ENCODE measurements at regions not wholly inside any gene's neighbourhood (a gene's known extent, or its start where the extent isn't known, plus 50 kb on each side); places are given as distances from the start of the nearest gene placed in this dataset.

DNA sequence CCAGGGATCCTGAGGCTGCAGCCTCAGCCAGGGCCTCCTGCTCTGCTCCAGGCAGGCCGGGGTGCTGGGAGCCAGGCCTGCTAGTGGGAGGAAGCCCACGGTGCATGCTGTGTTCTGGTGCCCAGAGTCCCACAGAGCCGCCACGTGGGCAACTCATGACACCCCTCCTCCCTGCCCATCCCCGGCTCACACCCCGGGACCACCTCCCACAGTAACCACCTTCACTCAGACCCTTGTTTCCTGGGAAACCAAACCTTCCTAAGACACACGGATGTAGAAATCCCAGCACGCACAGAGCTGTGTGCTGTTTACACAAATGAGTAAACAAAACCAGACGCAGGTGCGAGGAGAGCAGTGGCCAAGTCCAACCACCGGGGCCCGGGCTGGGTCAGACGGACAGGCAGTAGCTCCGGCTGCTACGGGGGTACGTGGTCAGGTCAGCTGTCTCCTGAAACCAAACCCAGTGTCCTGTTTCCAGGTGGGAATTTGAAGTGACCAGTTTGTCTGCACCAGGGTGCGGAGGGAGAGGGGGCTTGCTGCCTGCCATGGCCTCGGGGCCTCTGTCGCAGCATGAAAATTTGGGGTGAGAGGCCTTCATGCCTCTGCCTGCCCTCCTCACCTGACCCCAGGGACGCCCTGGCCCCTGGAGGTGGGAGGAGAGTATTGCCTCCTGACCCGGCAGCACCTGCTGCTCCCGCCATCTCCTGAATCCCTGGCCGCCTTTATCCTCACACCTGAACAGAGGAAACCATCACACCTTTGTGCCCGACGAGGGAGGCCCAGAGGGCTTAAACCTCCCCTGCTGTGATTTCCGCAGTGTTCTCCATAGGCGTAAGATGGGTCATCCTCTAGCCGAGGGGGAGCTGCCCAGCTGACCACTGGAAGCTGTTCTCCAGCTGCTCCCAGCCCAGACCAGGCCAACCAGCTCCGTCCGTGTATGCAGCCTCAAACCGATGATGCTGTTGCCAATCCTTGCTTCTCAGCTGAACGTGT is 52.0 kb upstream of the SMOC2 start (continued):
- peak; percentile 12 for TF ChIP-seq SKI (IDR thresholded peaks at IDR 0.05; ENCODE audit: partially characterized antibody)
- TF ChIP-seq, protein P1, sequence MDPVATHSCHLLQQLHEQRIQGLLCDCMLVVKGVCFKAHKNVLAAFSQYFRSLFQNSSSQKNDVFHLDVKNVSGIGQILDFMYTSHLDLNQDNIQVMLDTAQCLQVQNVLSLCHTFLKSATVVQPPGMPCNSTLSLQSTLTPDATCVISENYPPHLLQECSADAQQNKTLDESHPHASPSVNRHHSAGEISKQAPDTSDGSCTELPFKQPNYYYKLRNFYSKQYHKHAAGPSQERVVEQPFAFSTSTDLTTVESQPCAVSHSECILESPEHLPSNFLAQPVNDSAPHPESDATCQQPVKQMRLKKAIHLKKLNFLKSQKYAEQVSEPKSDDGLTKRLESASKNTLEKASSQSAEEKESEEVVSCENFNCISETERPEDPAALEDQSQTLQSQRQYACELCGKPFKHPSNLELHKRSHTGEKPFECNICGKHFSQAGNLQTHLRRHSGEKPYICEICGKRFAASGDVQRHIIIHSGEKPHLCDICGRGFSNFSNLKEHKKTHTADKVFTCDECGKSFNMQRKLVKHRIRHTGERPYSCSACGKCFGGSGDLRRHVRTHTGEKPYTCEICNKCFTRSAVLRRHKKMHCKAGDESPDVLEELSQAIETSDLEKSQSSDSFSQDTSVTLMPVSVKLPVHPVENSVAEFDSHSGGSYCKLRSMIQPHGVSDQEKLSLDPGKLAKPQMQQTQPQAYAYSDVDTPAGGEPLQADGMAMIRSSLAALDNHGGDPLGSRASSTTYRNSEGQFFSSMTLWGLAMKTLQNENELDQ (CRISPR knock-in tag; IDR thresholded peaks at IDR 0.05; ENCODE audit: borderline replicate concordance): no peak
- no peak for TF ChIP-seq ZFP36L1 (CRISPR knock-in tag; IDR thresholded peaks at IDR 0.05)
- TF ChIP-seq, protein P2, sequence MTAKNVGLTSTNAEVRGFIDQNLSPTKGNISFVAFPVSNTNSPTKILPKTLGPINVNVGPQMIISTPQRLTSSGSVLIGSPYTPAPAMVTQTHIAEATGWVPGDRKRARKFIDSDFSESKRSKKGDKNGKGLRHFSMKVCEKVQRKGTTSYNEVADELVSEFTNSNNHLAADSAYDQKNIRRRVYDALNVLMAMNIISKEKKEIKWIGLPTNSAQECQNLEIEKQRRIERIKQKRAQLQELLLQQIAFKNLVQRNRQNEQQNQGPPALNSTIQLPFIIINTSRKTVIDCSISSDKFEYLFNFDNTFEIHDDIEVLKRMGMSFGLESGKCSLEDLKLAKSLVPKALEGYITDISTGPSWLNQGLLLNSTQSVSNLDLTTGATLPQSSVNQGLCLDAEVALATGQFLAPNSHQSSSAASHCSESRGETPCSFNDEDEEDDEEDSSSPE (CRISPR knock-in tag; IDR thresholded peaks at IDR 0.05): peak; percentile 38; the same call in 1 of the 2 replicates
- 0 out of 2 replicates have a peak, but pooled peaks have one; percentile 53 for TF ChIP-seq ZNF329 (CRISPR knock-in tag; IDR thresholded peaks at IDR 0.05; ENCODE audit: low read depth)
- TF ChIP-seq, protein P3, sequence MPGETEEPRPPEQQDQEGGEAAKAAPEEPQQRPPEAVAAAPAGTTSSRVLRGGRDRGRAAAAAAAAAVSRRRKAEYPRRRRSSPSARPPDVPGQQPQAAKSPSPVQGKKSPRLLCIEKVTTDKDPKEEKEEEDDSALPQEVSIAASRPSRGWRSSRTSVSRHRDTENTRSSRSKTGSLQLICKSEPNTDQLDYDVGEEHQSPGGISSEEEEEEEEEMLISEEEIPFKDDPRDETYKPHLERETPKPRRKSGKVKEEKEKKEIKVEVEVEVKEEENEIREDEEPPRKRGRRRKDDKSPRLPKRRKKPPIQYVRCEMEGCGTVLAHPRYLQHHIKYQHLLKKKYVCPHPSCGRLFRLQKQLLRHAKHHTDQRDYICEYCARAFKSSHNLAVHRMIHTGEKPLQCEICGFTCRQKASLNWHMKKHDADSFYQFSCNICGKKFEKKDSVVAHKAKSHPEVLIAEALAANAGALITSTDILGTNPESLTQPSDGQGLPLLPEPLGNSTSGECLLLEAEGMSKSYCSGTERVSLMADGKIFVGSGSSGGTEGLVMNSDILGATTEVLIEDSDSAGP (CRISPR knock-in tag; IDR thresholded peaks at IDR 0.05; ENCODE audit: borderline replicate concordance): no peak
- TF ChIP-seq, protein P4, sequence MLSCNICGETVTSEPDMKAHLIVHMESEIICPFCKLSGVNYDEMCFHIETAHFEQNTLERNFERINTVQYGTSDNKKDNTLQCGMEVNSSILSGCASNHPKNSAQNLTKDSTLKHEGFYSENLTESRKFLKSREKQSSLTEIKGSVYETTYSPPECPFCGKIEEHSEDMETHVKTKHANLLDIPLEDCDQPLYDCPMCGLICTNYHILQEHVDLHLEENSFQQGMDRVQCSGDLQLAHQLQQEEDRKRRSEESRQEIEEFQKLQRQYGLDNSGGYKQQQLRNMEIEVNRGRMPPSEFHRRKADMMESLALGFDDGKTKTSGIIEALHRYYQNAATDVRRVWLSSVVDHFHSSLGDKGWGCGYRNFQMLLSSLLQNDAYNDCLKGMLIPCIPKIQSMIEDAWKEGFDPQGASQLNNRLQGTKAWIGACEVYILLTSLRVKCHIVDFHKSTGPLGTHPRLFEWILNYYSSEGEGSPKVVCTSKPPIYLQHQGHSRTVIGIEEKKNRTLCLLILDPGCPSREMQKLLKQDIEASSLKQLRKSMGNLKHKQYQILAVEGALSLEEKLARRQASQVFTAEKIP (CRISPR knock-in tag; IDR thresholded peaks at IDR 0.05; ENCODE audit: borderline replicate concordance): no peak
- no peak for TF ChIP-seq KDM3A (CRISPR knock-in tag; IDR thresholded peaks at IDR 0.05; ENCODE audit: low read depth)
- TF ChIP-seq SNRNP70 (IDR thresholded peaks at IDR 0.05; ENCODE audit: low read depth, low read length): no peak
- no peak for TF ChIP-seq POLR2AphosphoS2 (IDR thresholded peaks at IDR 0.05; ENCODE audit: low read depth, low read length)
- no peak for TF ChIP-seq ZMYM3 (CRISPR knock-in tag; IDR thresholded peaks at IDR 0.05)
- no peak for TF ChIP-seq RXRA (CRISPR knock-in tag; IDR thresholded peaks at IDR 0.05)
- TF ChIP-seq ZNF34 (CRISPR knock-in tag; IDR thresholded peaks at IDR 0.05; ENCODE audit: borderline replicate concordance): no peak
- no peak for TF ChIP-seq NR2C2 (CRISPR knock-in tag; IDR thresholded peaks at IDR 0.05; ENCODE audit: borderline replicate concordance)
- TF ChIP-seq YEATS2 (CRISPR knock-in tag; IDR thresholded peaks at IDR 0.05; ENCODE audit: borderline replicate concordance): no peak
- no peak for TF ChIP-seq KDM1A (CRISPR knock-in tag; IDR thresholded peaks at IDR 0.05)
- no peak for TF ChIP-seq ZBTB3 (CRISPR knock-in tag; IDR thresholded peaks at IDR 0.05; ENCODE audit: borderline replicate concordance, low read depth)
- TF ChIP-seq, protein P5, sequence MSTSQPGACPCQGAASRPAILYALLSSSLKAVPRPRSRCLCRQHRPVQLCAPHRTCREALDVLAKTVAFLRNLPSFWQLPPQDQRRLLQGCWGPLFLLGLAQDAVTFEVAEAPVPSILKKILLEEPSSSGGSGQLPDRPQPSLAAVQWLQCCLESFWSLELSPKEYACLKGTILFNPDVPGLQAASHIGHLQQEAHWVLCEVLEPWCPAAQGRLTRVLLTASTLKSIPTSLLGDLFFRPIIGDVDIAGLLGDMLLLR (CRISPR knock-in tag; IDR thresholded peaks at IDR 0.05): 0 out of 2 replicates have a peak, but pooled peaks have one; percentile 33

All from HepG2 (cell line).